Left cardiac atrium (tissue), 4 donors: ENCODE measurements at regions not wholly inside any gene's neighbourhood (a gene's known extent, or its start where the extent isn't known, plus 50 kb on each side); places are given as distances from the start of the nearest gene placed in this dataset.

Experiments
- ATAC-seq, 2 donors: fragments of 200-7000 bp; cut with Tn5 transposase; one replicate each; pipeline ENCODE4 v1.9.1; 2020; ENCODE audit warnings: mild to moderate bottlenecking in 2 of 2, moderate library complexity in 2 of 2
- DNase-seq: peaks from one replicate; pipeline ENCODE4 v3.0.0-alpha.2; 2020
- intact Hi-C, 2 donors: fragments of 100-400 bp; cut with DNase I; formaldehyde crosslinking; loops; one replicate each; pipeline versions ENCODE4 v1.14.1 to v1.15.1; 2022 to 2023
- donor health status: DM: no; HTN: yes; CAD: no.
- donor health status: DM: no; HTN: yes; CAD: no; lungs with severe emphysema.
- donor health status: DM: yes; HTN: yes; CAD: no.
- donor health status: Dilated cardiomyopathy.

GRCh38 chr13:21944610-21945009 lies 273.7 kb downstream of the FGF9 start:
- no peak for DNase-seq
- intact Hi-C loops = no loop called here
- no peak for ATAC-seq

- DNase-seq = no peak
- no peak for ATAC-seq
- intact Hi-C loops = no loop called here
These were observed 274.3 kb downstream of the FGF9 start for GRCh38 chr13:21945195-21945594.

DNA sequence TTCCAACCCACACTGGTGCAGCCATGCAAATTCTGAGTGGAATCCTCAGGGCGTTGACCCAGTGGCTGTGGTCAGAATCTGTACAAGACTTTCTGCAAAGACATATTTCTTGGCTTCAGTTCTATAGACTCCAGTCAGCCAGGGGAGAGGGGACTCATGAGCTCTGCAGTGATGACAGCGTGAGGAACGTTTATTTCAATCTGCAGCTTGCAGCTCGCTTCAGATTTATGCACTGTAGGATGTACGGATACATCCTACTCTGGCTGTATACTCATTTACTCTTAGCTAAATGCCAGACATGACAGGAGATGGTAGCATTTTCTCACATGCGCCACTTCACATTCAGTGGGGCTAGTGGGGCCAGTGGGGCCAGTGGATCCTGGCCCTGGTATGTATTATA lies 276.1 kb downstream of the FGF9 start:
- intact Hi-C loops = no loop called here
- DNase-seq (no peak), ATAC-seq (no peak)

DNA sequence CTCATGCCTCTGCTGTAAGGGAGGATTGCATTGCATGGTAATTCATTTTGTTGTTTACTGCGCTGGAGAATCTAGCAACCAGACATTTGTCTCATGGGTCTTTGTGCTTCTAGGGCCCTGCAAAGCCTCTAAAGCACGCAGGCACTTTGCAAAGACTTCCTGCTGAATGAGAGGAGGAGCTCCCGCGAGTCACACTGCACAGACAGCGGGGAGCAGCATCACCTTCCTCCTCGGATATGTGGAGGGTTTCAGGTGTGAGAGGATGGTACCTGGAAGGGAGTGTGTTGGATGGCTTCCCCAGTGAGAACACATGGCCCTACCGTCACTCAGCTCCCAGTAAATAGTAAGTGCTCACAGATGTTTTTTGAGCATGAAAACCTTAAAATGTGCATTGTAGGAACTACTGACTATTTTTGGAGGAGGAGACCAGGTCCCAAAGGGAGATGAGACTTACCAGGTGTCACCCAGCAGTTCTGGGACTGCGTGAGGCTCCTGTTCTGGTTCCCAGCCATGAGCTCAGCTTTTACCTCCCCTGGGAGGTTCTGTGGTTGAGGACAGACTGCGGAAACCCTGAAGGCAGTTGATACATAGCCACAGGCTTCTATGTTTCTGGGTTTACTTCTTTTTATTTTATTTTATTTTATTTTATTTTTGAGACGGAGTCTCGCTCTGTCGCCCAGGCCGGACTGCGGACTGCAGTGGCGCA lies 278.0 kb downstream of the FGF9 start:
- intact Hi-C loops = no loop called here
- no peak for ATAC-seq
- DNase-seq = no peak

DNA sequence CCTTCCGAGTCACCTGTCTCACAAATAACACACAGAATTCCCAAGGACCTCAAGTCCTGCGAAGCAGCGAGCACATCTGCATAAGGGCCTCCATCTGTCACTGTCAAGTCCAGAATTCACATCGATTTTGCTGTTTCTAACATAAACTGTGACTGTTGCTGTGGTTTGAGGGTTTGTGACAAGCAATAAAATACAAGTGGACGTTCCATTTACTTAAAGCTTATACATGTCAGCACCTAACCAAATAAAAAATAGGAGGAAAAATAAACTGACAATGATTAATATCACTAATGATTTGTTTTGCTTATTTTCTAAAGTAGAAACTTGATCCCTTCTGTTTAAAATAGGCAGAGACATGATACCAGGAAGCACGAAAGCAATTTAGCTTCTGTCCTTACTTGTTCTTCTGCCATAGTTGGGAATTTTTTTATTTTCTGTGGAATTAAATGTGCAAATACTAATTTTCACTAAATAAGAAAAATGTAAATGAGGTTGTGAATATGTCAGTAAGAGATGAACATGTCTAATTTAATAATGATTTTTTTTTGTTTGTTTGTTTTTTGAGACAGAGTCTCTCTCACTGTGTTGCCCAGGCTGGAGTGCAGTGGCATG lies 279.1 kb downstream of the FGF9 start:
- no peak for ATAC-seq
- no peak for DNase-seq
- intact Hi-C loops = no loop called here

DNA sequence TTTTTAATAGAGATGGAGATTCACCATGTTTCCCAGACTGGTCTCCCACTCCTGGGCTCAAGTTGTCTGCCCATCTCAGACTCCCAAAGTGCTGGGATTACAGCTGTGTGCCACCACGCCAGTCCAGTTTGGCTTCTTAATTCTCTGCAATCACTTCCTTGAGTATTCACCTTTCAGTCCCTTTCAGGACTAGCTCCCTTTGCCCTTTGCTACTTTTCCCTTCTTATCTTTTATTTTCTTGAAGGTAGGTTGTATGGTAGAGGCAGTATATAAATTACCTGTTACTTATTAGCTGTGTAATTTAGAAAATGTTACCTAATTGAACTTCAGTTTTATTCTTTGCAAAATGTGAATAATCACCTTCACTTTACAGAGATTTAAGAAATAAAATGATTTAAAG lies 285.8 kb downstream of the FGF9 start:
- no peak for ATAC-seq
- DNase-seq = no peak
- intact Hi-C loops = no loop called here

DNA sequence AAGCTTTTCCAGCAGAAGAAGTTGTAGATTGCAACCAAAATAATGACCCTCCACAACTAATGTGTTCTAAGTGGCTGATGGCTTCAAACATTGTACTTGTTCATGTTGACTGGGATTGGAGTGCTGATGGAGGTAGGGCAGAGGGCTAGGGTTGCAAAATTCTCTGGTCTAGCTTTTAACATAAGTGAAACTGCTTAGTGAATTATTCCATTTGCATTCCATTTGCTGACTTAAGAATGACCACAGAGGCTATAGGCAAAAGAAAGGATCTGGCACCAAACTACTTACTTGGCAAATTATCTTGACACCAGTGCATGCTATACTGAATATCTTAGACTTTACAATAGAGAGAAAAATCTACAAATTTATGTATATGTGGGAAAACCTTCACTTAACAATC lies 287.0 kb downstream of the FGF9 start:
- DNase-seq (no peak), ATAC-seq (no peak)
- intact Hi-C loops = no loop called here

GRCh38 chr13:21960108-21960507 lies 289.2 kb downstream of the FGF9 start:
- intact Hi-C loops = no loop called here
- ATAC-seq (no peak), DNase-seq (no peak)

GRCh38 chr13:21964686-21965085 lies 293.8 kb downstream of the FGF9 start:
- ATAC-seq = no peak
- intact Hi-C loops = no loop called here
- no peak for DNase-seq

DNA sequence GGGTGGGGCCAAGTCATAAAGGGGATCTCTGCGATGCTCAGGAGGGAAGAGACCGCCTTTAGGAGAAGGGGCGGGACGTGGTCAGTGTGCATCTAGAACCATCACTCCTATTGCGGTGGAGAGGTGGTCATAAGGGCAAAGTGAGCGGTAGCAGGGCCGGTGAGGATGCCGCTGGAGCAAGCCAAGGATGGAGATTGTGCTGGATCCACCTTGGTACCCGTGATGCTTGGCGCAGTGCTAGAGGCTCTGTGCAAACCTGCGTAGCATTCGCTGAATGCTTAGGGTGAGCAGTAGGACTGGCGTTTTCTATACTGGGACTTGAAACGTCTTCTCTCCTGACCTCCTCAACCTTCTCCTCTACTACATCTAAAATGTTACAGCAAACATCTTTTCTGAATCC lies 294.2 kb downstream of the FGF9 start:
- intact Hi-C loops = no loop called here
- DNase-seq (no peak), ATAC-seq (no peak)

GRCh38 chr13:21966014-21966413 lies 295.1 kb downstream of the FGF9 start:
- intact Hi-C loops = no loop called here
- no peak for ATAC-seq
- no peak for DNase-seq

DNA sequence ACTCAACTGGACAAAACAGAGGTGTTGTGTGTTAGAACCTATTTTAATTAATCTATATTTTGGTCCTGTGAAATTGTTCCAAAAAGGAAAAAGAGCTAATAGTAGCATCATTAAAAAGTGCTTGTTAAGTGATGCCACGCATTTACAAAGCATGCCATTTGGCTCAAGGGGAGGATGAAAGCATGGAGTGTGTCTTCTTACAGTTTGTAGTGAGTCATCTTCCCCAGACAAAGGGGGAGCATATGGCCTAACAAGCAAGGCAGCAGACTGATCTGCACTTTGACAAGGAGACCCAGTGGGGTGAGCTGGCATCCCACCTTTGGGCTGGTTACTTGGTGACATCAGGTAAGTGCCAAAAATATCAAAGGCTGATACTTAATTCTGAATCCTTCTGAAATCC lies 297.0 kb downstream of the FGF9 start:
- no peak for DNase-seq
- intact Hi-C loops = no loop called here

DNA sequence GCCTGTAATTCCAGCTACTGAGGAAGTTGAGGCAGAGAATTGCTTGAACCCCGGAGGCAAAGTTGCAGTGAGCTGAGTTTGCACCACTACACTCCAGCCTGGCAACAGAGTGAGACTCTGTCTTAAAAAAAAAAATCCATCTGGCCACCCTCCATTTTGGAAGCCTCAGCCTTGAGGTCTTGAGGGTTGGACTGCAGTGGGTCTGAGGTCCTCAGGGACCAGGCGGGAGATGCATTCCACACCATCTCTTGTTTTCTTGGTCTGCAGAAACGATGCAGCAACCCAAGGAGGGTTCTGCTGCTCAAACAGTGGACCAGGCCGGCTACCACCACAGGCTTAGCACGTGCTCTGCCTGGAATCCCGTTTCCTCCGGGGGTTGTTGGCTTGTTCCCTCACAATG lies 299.3 kb downstream of the FGF9 start:
- peak; percentile 39 to 45 for ATAC-seq
- intact Hi-C loops = no loop called here

More for the DNA sequence above, 297.0 kb downstream of the FGF9 start:
- no peak for ATAC-seq

DNA sequence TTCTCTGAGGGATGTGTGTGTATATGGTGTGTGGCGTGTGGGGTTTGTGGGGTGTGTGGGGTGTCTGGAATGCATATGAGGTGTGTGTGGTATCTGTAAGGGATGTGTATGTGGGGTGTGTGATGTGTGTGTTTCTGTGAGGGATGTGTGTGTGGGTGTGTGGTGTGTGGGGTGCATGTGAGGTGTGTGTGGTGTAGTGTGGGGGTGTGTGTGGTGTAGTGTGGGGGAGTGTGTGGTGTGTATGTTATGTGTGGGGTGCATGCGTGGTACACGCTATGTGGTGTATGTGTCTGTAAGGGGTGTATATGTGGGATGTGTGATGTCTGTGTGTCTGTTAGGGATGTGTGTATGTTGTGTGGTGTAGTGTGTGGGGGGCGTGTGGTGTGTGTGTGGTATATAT lies 300.0 kb downstream of the FGF9 start:
- intact Hi-C loops = no loop called here
- DNase-seq = no peak
- ATAC-seq = no peak

More for the DNA sequence above, 299.3 kb downstream of the FGF9 start:
- DNase-seq = no peak

DNA sequence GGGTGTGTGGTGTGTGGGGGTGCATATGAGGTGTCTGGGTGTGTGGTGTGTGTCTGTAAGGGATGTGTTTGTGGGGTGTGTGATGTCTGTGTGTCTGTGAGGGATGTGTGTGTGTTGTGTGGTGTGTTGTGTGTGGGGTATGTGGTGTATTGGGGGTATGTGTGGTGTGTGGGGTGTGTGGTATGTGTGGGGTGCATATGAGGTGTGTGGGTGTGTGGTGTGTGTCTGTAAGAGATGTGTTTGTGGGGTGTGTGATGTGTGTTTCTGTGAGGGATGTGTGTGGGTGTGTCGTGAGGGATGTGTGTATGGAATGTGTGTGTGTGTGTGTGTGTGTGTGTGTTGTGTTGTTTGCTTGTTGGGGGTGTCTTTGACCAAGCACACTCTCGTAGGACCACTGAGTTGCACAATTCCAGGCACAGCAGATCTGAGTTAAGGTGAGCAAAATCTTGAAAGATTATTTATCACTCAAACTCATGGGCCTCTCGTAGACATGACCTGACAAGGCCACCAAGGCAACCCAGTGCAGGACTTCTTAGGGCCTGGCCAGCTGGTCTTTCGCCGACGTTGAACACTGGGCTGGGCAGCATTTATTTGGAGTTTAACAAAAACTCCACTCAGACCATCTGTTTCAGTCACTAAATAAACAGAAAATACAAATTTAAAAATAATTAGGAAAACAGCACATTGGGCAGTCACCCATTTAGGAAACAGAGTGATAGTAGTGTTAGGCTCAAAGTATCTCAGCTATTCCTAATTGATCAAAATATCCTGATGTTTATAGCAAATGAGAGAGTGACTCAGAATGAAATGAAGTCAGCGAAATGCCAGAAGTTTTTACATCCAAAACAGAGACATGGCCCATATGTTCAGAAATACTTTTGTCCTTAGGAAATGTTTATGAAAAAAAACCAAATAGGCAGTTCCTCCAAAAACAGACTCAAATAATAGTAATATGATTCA lies 301.1 kb downstream of the FGF9 start:
- DNase-seq = no peak
- intact Hi-C loops = no loop called here
- ATAC-seq = peak; percentile 24 to 77

GRCh38 chr13:21973437-21974125 lies 302.7 kb downstream of the FGF9 start:
- intact Hi-C loops = no loop called here
- ATAC-seq (no peak), DNase-seq (no peak)

DNA sequence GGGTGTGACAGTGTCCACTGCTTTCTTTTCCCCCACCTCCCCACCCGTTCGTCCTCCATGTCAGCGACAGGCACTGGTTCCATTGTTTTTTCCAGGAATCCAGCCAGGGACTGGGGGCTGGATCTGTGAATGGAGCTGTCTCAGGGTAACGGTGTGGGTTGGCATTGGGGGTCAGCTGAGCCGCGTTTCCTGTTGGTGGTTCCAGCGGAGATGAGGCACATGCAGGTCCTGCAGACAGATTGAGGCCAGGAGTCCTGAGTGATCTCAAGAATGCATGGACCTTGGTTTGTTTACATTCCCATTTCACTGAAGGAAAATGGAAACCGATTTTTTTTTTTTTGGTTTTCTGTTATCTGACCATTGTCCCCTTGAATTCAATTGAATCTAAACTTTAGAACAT lies 303.9 kb downstream of the FGF9 start:
- no peak for ATAC-seq
- intact Hi-C loops = no loop called here
- DNase-seq = no peak

DNA sequence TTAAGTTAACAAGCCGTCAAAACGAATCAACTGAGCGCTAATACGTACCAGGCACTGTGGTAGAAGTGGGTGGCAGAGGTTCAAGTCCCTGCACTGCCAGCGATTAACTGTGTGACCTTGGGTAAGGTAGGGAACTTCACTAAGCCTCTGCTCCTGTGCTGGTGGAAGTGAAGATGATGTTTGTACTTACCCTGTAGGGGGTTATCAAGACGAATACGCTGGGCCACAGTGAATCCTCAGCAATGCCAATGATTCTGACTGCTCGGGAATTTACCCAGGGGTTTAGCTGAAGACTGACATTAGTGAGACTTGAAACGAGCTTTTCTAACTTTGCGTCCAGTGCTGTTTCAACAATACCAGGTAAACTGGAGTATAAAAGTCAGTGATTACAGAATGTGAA lies 305.3 kb downstream of the FGF9 start:
- intact Hi-C loops = no loop called here
- ATAC-seq = no peak

GRCh38 chr13:21979161-21979806 lies 308.4 kb downstream of the FGF9 start:
- DNase-seq (no peak), ATAC-seq (no peak)
- intact Hi-C loops = no loop called here

More for the DNA sequence above, 305.3 kb downstream of the FGF9 start:
- no peak for DNase-seq
